Caco-2 (cell line): ENCODE measurements at regions not wholly inside any gene's neighbourhood (a gene's known extent, or its start where the extent isn't known, plus 50 kb on each side); places are given as distances from the start of the nearest gene placed in this dataset.

Source experiments
- BruUV-seq: library from RNA; stranded (reverse); fragments of 400-500 nt; replicated peaks from 2 replicates; lab custom pipeline; 2021; lab: Mats Ljungman, UMichigan
- CTCF ChIA-PET: fragments of 300-600 bp; sonication (Branson Sonifier 250); formaldehyde crosslinking; loops from one replicate; lab custom pipeline; 2022; ENCODE audit warnings: antibody characterized with exemption; lab: Charles Lee
- POLR2A ChIA-PET: fragments of 300-600 bp; sonication (Branson Sonifier 250); formaldehyde crosslinking; loops from one replicate; lab custom pipeline; 2022; ENCODE audit warnings: antibody characterized with exemption; lab: Charles Lee
- DNase-seq, 2 experiments: peaks; one replicate each; pipeline versions ENCODE4 v3.0.0 to v3.0.0-alpha.2; 2020 to 2022
- H3K27me3 ChIP-seq: replicated peaks from 2 replicates; pipeline ENCODE4 v1.6.0; 2011; ENCODE audit warnings: low read length; ENCODE audit not compliant: control insufficient read depth, insufficient read depth
- H3K36me3 ChIP-seq: 2 replicates; pipeline ENCODE4 v1.5.1; 2011; ENCODE audit warnings: low read length; ENCODE audit not compliant: control insufficient read depth, insufficient read depth
- H3K4me1 ChIP-seq: fragments of 250-450 bp; sonication (Bioruptor Pico); 2 replicates; pipeline ENCODE4 v1.5.1; 2020; ENCODE audit warnings: mild to moderate bottlenecking
- H3K4me3 ChIP-seq: 2 replicates; pipeline ENCODE4 v1.5.1; 2011; ENCODE audit warnings: low read depth, mild to moderate bottlenecking, control low read depth, low read length
- H3K9me3 ChIP-seq: fragments of 250-450 bp; sonication (Bioruptor Pico); 2 replicates; pipeline ENCODE4 v1.5.1; 2020; ENCODE audit warnings: mild to moderate bottlenecking, moderate library complexity
- H3K27ac Mint-ChIP-seq: one replicate; pipeline ENCODE4 v1.8.0; 2022; ENCODE audit warnings: mixed read lengths; ENCODE audit not compliant: unreplicated experiment
- H3K27me3 Mint-ChIP-seq: one replicate; pipeline ENCODE4 v1.8.0; 2022; ENCODE audit warnings: mixed read lengths; ENCODE audit not compliant: insufficient read depth, unreplicated experiment
- H3K36me3 Mint-ChIP-seq: one replicate; pipeline ENCODE4 v1.8.0; 2022; ENCODE audit warnings: mild to moderate bottlenecking, mixed read lengths; ENCODE audit not compliant: insufficient read depth, unreplicated experiment
- H3K4me1 Mint-ChIP-seq: one replicate; pipeline ENCODE4 v1.8.0; 2022; ENCODE audit warnings: low read depth, mixed read lengths; ENCODE audit not compliant: unreplicated experiment
- H3K4me3 Mint-ChIP-seq: one replicate; pipeline ENCODE4 v1.8.0; 2022; ENCODE audit warnings: mild to moderate bottlenecking, moderate library complexity, mixed read lengths; ENCODE audit not compliant: unreplicated experiment
- H3K9me3 Mint-ChIP-seq: one replicate; pipeline ENCODE4 v1.8.0; 2022; ENCODE audit warnings: mixed read lengths; ENCODE audit not compliant: unreplicated experiment
- intact Hi-C: fragments of 100-400 bp; cut with micrococcal nuclease; formaldehyde crosslinking; loops from one replicate; pipeline ENCODE4 v1.10.0; 2022; ENCODE audit not compliant: unreplicated experiment
- TF ChIP-seq, protein P1 (sequence below), 2 experiments: fragments of 200-600 bp in 1 of 2; IDR thresholded peaks; 1 replicate in 1 of 2; 2 replicates in 1 of 2; pipeline versions ENCODE4 v1.5.1 to v1.8.0; 2011 to 2022; ENCODE audit warnings: antibody characterized with exemption in 1 of 2, control low read depth in 1 of 2, inconsistent platforms in 1 of 2, low read depth in 1 of 2, low read length in 1 of 2, mild to moderate bottlenecking in 1 of 2, moderate library complexity in 1 of 2; ENCODE audit not compliant: insufficient read depth in 1 of 2, severe bottlenecking in 1 of 2, unreplicated experiment in 1 of 2

DNA sequence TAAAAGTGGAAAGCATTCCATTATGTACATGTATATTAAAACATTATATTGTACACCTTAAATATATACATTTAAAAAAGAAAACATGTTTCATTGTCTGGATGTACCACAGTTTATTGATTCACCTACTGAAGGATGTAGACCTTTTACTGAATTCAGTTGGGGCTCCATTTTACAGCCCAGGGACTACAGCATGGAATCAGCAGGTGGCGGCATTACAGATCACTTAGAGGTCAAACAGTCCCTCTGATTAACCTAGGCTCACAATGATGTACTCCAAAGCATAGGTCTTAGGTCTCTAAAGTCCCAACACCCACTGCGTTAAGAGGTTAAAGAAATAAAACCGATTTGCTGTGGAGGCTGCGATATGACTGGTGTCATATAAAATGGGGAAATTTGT lies 490.9 kb downstream of the SHISA9 start:
- no peaks in the 10 kb centered on the region for H3K36me3 Mint-ChIP-seq
- TF ChIP-seq, protein P1, sequence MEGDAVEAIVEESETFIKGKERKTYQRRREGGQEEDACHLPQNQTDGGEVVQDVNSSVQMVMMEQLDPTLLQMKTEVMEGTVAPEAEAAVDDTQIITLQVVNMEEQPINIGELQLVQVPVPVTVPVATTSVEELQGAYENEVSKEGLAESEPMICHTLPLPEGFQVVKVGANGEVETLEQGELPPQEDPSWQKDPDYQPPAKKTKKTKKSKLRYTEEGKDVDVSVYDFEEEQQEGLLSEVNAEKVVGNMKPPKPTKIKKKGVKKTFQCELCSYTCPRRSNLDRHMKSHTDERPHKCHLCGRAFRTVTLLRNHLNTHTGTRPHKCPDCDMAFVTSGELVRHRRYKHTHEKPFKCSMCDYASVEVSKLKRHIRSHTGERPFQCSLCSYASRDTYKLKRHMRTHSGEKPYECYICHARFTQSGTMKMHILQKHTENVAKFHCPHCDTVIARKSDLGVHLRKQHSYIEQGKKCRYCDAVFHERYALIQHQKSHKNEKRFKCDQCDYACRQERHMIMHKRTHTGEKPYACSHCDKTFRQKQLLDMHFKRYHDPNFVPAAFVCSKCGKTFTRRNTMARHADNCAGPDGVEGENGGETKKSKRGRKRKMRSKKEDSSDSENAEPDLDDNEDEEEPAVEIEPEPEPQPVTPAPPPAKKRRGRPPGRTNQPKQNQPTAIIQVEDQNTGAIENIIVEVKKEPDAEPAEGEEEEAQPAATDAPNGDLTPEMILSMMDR (IDR thresholded peaks at IDR 0.05; ENCODE audit: insufficient read depth in 1 of 2, low read depth in 1 of 2, low read length in 1 of 2, severe bottlenecking in 1 of 2, unreplicated experiment in 1 of 2) = no peak

DNA sequence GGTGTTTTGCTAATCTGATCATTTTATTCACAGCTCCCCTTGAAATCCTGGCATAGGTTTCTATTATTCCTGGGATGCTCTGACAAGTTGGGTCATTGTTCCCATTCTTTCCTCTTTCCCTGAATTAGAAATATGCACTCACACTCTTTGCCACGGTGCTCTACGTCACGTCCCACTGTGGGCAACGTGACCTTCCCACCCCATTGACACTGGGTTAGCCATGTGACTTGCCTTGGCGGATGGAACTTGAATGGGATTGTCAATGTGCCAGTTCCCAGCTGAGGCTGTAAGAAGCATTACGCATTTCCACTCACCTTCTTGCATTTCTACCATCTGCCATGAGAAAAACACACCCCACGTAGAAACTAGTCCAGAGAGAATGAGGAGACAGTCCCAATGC lies 492.4 kb downstream of the SHISA9 start:
- TF ChIP-seq, protein P1 (IDR thresholded peaks at IDR 0.05; ENCODE audit: insufficient read depth in 1 of 2, low read depth in 1 of 2, low read length in 1 of 2, severe bottlenecking in 1 of 2, unreplicated experiment in 1 of 2) = no peak
- Mint-ChIP-seq H3K4me3 (no peak overlapping the region), H3K9me3 (no peaks in the 10 kb centered on the region), H3K27me3 (peaks cover 16% of the 10 kb centered on the region), H3K27ac (no peak overlapping the region), H3K36me3 (no peaks in the 10 kb centered on the region), H3K4me1 (no peaks in the 10 kb centered on the region)
- no TSS peak for BruUV-seq
- ChIA-PET CTCF (no interaction called here), POLR2A (no interaction called here)
- Histone ChIP-seq H3K4me1 (no peaks in the 10 kb centered on the region), H3K27me3 (no peaks in the 10 kb centered on the region), H3K4me3 (no peak overlapping the region), H3K9me3 (no peaks in the 10 kb centered on the region), H3K36me3 (no peaks in the 10 kb centered on the region)
- intact Hi-C loops = no loop called here
- DNase-seq = no peak

More for the DNA sequence above, 490.9 kb downstream of the SHISA9 start:
- POLR2A ChIA-PET = no interaction called here
- no peak overlapping the region for H3K27ac Mint-ChIP-seq
- Histone ChIP-seq H3K4me1 (no peaks in the 10 kb centered on the region), H3K36me3 (no peaks in the 10 kb centered on the region), H3K4me3 (no peak overlapping the region), H3K27me3 (no peaks in the 10 kb centered on the region), H3K9me3 (no peaks in the 10 kb centered on the region)
- no peak for DNase-seq
- intact Hi-C loops = no loop called here
- H3K4me3 Mint-ChIP-seq = no peak overlapping the region
- no peaks in the 10 kb centered on the region for H3K4me1 Mint-ChIP-seq
- H3K27me3 Mint-ChIP-seq = peaks cover 16% of the 10 kb centered on the region
- CTCF ChIA-PET = interaction anchor here (0.6 kb wide), 1 partner anchor 375 kb away, joined by 3 read pairs; no protein-coding TSS in a partner anchor
- BruUV-seq = no TSS peak
- H3K9me3 Mint-ChIP-seq = no peaks in the 10 kb centered on the region

DNA sequence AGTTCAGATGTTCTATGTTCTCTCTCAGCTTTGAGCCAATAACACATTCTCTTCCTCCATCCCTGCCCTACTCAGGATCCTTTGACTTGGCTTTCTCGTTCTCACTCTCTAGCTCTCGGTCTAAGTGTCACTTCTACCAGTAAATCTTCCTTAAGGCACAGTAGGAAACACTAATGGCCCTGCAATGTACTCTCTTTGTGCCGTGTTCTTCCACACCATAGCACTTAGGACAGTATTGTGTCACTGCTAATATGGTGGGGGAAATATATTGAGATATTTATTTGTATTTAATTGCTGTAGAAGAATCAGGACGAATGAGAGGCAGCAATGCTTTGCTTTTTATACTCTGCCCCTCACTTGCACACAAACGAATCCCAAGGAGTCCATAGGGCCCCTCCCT lies 493.1 kb downstream of the SHISA9 start:
- no peak for DNase-seq
- ChIA-PET POLR2A (no interaction called here), CTCF (no interaction called here)
- TF ChIP-seq, protein P1 (IDR thresholded peaks at IDR 0.05; ENCODE audit: insufficient read depth in 1 of 2, low read depth in 1 of 2, low read length in 1 of 2, severe bottlenecking in 1 of 2, unreplicated experiment in 1 of 2) = no peak
- Histone ChIP-seq H3K9me3 (no peaks in the 10 kb centered on the region), H3K36me3 (no peaks in the 10 kb centered on the region), H3K27me3 (no peaks in the 10 kb centered on the region), H3K4me1 (no peaks in the 10 kb centered on the region), H3K4me3 (no peak overlapping the region)
- no peak overlapping the region for H3K4me3 Mint-ChIP-seq
- H3K27ac Mint-ChIP-seq = no peak overlapping the region
- no TSS peak for BruUV-seq
- no peaks in the 10 kb centered on the region for H3K9me3 Mint-ChIP-seq
- intact Hi-C loops = no loop called here
- H3K4me1 Mint-ChIP-seq = no peaks in the 10 kb centered on the region
- peaks cover 16% of the 10 kb centered on the region for H3K27me3 Mint-ChIP-seq
- H3K36me3 Mint-ChIP-seq = no peaks in the 10 kb centered on the region
